B cell (primary cell): ENCODE measurements at regions not wholly inside any gene's neighbourhood (a gene's known extent, or its start where the extent isn't known, plus 50 kb on each side); places are given as distances from the start of the nearest gene placed in this dataset.
"Not testable (repeated sequence)": the region's sequence is repeated elsewhere in the genome, so short reads cannot be mapped to it uniquely, and the experiment has no call there.

ENCODE experiments used
- ATAC-seq: fragments of 200-7000 bp; cut with Tn5 transposase; one replicate; pipeline ENCODE4 v1.10.0; 2021; ENCODE audit warnings: low read depth, mild to moderate bottlenecking, moderate number of reproducible peaks, moderate library complexity
- CTCF ChIA-PET: fragments of 350-600 bp; sonication (Branson Sonifier 250); formaldehyde crosslinking; loops from one replicate; lab custom pipeline; 2021; ENCODE audit warnings: antibody characterized with exemption, inconsistent platforms; lab: Charles Lee
- POLR2A ChIA-PET: fragments of 350-600 bp; sonication (Branson Sonifier 250); formaldehyde crosslinking; loops from one replicate; lab custom pipeline; 2021; ENCODE audit warnings: antibody characterized with exemption; lab: Charles Lee
- DNase-seq: peaks from one replicate; pipeline ENCODE4 v3.0.0; 2013
- H2AFZ ChIP-seq: 2 replicates; pipeline ENCODE4 v1.6.1; 2012; ENCODE audit warnings: mild to moderate bottlenecking, low read depth, low read length; ENCODE audit not compliant: insufficient read depth, poor library complexity, severe bottlenecking
- H3K27ac ChIP-seq, 2 donors: 1 replicate in 1 of 2; 2 replicates in 1 of 2; pipeline ENCODE4 v1.5.1; 2012 to 2013; ENCODE audit warnings: low read length in 2 of 2, mild to moderate bottlenecking in 2 of 2, moderate library complexity in 1 of 2
- H3K27me3 ChIP-seq, 4 experiments: fragments of 200-600 bp in 1 of 4; sonication (generic) in 1 of 4; replicated peaks in 1 of 4; 1 replicate in 2 of 4; 2 replicates in 2 of 4; pipeline versions ENCODE4 v1.6.1 to v1.7.0; 2013 to 2016; ENCODE audit warnings: low read length in 3 of 4, mild to moderate bottlenecking in 2 of 4, mixed read lengths in 1 of 4, moderate library complexity in 1 of 4; ENCODE audit not compliant: insufficient read depth in 4 of 4, control insufficient read depth in 3 of 4; ENCODE audit errors: control extremely low read depth in 1 of 4
- H3K36me3 ChIP-seq, 2 experiments: replicated peaks in 1 of 2; 1 replicate in 1 of 2; 2 replicates in 1 of 2; pipeline versions ENCODE4 v1.6.1 to v1.7.1; 2013; ENCODE audit warnings: low read length in 1 of 2; ENCODE audit not compliant: insufficient read depth in 2 of 2, control insufficient read depth in 1 of 2; ENCODE audit errors: control extremely low read depth in 1 of 2, extremely low read depth in 1 of 2
- H3K4me1 ChIP-seq, 2 donors: fragments of 200-600 bp in 1 of 2; sonication (generic) in 1 of 2; 1 replicate in 1 of 2; 2 replicates in 1 of 2; pipeline versions ENCODE4 v1.5.1 to v1.6.1; 2013 to 2017; ENCODE audit warnings: low read length in 2 of 2; ENCODE audit not compliant: control insufficient read depth in 2 of 2, insufficient read depth in 2 of 2
- H3K4me2 ChIP-seq: replicated peaks from 2 replicates; pipeline ENCODE3; 2012; ENCODE audit warnings: mild to moderate bottlenecking, low read depth, low read length; ENCODE audit not compliant: poor library complexity, severe bottlenecking
- H3K4me3 ChIP-seq, 5 experiments: fragments of 200-600 bp in 1 of 5; sonication (generic) in 1 of 5; 1 replicate in 3 of 5; 2 replicates in 2 of 5; pipeline versions ENCODE4 v1.5.1 to v1.7.0; 2011 to 2016; ENCODE audit warnings: low read length in 4 of 5, mild to moderate bottlenecking in 4 of 5, low read depth in 2 of 5, control low read depth in 1 of 5, moderate library complexity in 1 of 5; ENCODE audit not compliant: insufficient read depth in 1 of 5; ENCODE audit errors: control extremely low read depth in 1 of 5, extremely low read depth in 1 of 5
- H3K79me2 ChIP-seq: fragments of 200-600 bp; sonication (generic); one replicate; pipeline ENCODE4 v1.6.0; 2016; ENCODE audit warnings: low read length; ENCODE audit not compliant: control insufficient read depth, insufficient read depth
- H3K9ac ChIP-seq: fragments of 200-600 bp; sonication (generic); 2 replicates; pipeline ENCODE4 v1.6.1; 2017; ENCODE audit warnings: mild to moderate bottlenecking, low read length, moderate library complexity
- H3K9me3 ChIP-seq, 3 donors: one replicate each; pipeline versions ENCODE4 v1.6.1 to v1.7.1; 2013; ENCODE audit warnings: low read length in 2 of 3; ENCODE audit not compliant: control insufficient read depth in 2 of 3, insufficient read depth in 1 of 3; ENCODE audit errors: control extremely low read depth in 1 of 3
- H4K20me1 ChIP-seq: 2 replicates; pipeline ENCODE4 v1.6.0; 2012; ENCODE audit warnings: mild to moderate bottlenecking, low read length; ENCODE audit not compliant: insufficient read depth, control insufficient read depth, poor library complexity, severe bottlenecking
- H3K27ac Mint-ChIP-seq: one replicate; pipeline ENCODE4 v1.8.0; 2021; ENCODE audit warnings: mixed read lengths
- H3K27me3 Mint-ChIP-seq: one replicate; pipeline ENCODE4 v1.8.0; 2021; ENCODE audit warnings: mixed read lengths
- H3K4me1 Mint-ChIP-seq: one replicate; pipeline ENCODE4 v1.8.0; 2021; ENCODE audit warnings: mixed read lengths
- H3K4me3 Mint-ChIP-seq: one replicate; pipeline ENCODE4 v1.8.0; 2021; ENCODE audit warnings: mixed read lengths
- H3K9me3 Mint-ChIP-seq: one replicate; pipeline ENCODE4 v1.8.0; 2022; ENCODE audit warnings: mixed read lengths; ENCODE audit not compliant: insufficient read depth
- WGBS: methylation state at CpG from one replicate; pipeline ENCODE4 v1.1.5; 2013; ENCODE audit warnings: missing lambda C conversion rate; ENCODE audit not compliant: insufficient coverage; 5-methylcytosine and 5-hydroxymethylcytosine counted together
- intact Hi-C: fragments of 100-400 bp; cut with micrococcal nuclease; formaldehyde crosslinking; loops from one replicate; pipeline ENCODE4 v1.10.0; 2022

GRCh38 chr5:176066262-176066945 lies 98.3 kb upstream of the THOC3 start:
- POLR2A ChIA-PET, H3K4me1 Mint-ChIP-seq, H4K20me1 ChIP-seq, H3K4me2 ChIP-seq, H3K4me3 Mint-ChIP-seq, H3K27ac Mint-ChIP-seq, ATAC-seq, H3K79me2 ChIP-seq, DNase-seq, CTCF ChIA-PET, H3K4me3 ChIP-seq, H3K27ac ChIP-seq, H3K4me1 ChIP-seq, H3K36me3 ChIP-seq, intact Hi-C loops, H3K9ac ChIP-seq, H2AFZ ChIP-seq, H3K9me3 ChIP-seq, H3K9me3 Mint-ChIP-seq, H3K27me3 Mint-ChIP-seq, H3K27me3 ChIP-seq: not testable (repeated sequence)
- no CpG with 5 or more reads among the region's 5 CpGs for WGBS

- H4K20me1 ChIP-seq, H3K27me3 Mint-ChIP-seq, H3K9me3 Mint-ChIP-seq, H3K4me3 ChIP-seq, intact Hi-C loops, H3K4me1 Mint-ChIP-seq, H3K27ac Mint-ChIP-seq, ATAC-seq, H3K9me3 ChIP-seq, H2AFZ ChIP-seq, H3K36me3 ChIP-seq, H3K4me2 ChIP-seq, H3K79me2 ChIP-seq, H3K27ac ChIP-seq, DNase-seq, H3K27me3 ChIP-seq, POLR2A ChIA-PET, CTCF ChIA-PET, H3K4me3 Mint-ChIP-seq, H3K9ac ChIP-seq, H3K4me1 ChIP-seq: not testable (repeated sequence)
- WGBS: no CpG with 5 or more reads among the region's 1 CpG
Observed at GRCh38 chr5:176067162-176067561, 99.0 kb upstream of the THOC3 start.

- H3K27me3 ChIP-seq, H3K4me1 Mint-ChIP-seq, H3K9me3 Mint-ChIP-seq, DNase-seq, H3K9me3 ChIP-seq, H2AFZ ChIP-seq, H3K4me2 ChIP-seq, H3K79me2 ChIP-seq, H3K27ac ChIP-seq, H3K9ac ChIP-seq, H3K27ac Mint-ChIP-seq, H3K4me1 ChIP-seq, H3K4me3 Mint-ChIP-seq, H3K4me3 ChIP-seq, CTCF ChIA-PET, POLR2A ChIA-PET, H3K27me3 Mint-ChIP-seq, H3K36me3 ChIP-seq, ATAC-seq, intact Hi-C loops, H4K20me1 ChIP-seq: not testable (repeated sequence)
- WGBS: no CpG with 5 or more reads among the region's 5 CpGs
Observed at GRCh38 chr5:176067948-176068347, 99.8 kb upstream of the THOC3 start.

GRCh38 chr5:176073996-176074571 lies 106.0 kb upstream of the THOC3 start:
- POLR2A ChIA-PET: not testable (repeated sequence)

More at GRCh38 chr5:176073996-176074571, 106.0 kb upstream of the THOC3 start:
- CTCF ChIA-PET, H3K4me2 ChIP-seq, intact Hi-C loops, H3K79me2 ChIP-seq, ATAC-seq, H3K4me1 ChIP-seq, H3K27ac Mint-ChIP-seq, H3K4me3 ChIP-seq, H3K27ac ChIP-seq, DNase-seq, H3K9ac ChIP-seq, H3K9me3 ChIP-seq, H3K4me3 Mint-ChIP-seq, H4K20me1 ChIP-seq, H3K4me1 Mint-ChIP-seq, H2AFZ ChIP-seq, H3K36me3 ChIP-seq, H3K27me3 Mint-ChIP-seq, H3K27me3 ChIP-seq, H3K9me3 Mint-ChIP-seq: not testable (repeated sequence)
- WGBS: 100% methylated on average over 1 of the region's 9 CpGs
